HG03432 (cell line): ENCODE measurements at regions not wholly inside any gene's neighbourhood (a gene's known extent, or its start where the extent isn't known, plus 50 kb on each side); places are given as distances from the start of the nearest gene placed in this dataset.

Experiments
- ATAC-seq: cut with Tn5 transposase; IDR thresholded peaks from one replicate; pipeline ENCODE4 v1.9.1; 2021; ENCODE audit warnings: mild to moderate bottlenecking, moderate library complexity; ENCODE audit not compliant: unreplicated experiment

DNA sequence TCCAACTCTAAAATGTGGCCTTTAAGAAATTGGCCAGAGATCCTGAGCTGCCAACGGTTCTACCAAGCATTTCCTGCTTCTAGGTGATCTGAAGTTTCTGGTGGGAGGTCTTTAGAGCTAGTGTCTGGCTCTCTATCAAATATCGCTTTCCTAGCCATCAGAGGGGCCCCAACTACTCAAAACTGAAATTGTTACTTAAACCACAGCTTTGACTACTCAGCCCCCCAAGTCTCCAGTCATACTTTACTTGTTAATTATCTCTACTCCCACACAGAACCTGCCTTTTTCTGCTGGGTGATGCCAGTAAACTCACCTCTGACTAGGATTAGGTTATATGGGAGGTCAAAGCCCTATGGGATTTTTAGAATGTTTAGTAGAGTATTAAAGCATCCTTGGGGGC lies 95.1 kb downstream of the FASLG start:
- no peak for ATAC-seq

DNA sequence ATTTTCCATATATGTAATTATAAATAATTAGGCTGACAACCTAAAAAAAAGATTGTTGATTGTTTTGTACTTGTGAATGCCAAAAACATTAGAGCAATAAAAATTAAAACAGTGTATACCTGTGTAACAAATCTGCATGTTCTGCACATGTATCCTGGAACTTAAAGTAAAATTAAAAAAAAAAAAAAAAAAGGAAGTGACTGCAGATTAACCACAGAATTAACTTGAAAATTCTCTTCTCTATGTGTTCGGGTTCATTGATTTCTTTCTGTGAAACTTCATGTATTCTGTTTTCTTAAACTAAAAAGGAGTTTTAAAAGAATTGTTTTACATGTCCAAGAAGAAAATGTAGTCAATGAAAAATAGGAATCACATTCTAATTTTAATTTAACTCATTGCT lies 95.7 kb downstream of the FASLG start:
- ATAC-seq = no peak

GRCh38 chr1:172755099-172755498 lies 96.2 kb downstream of the FASLG start:
- no peak for ATAC-seq

- no peak for ATAC-seq
Observed at GRCh38 chr1:172756024-172756423, 97.1 kb downstream of the FASLG start.

- no peak for ATAC-seq
Observed at GRCh38 chr1:172758259-172758658, 99.4 kb downstream of the FASLG start.

- no peak for ATAC-seq
Observed at GRCh38 chr1:172760121-172760520, 101.2 kb downstream of the FASLG start.

- ATAC-seq = no peak
Observed at GRCh38 chr1:172761581-172762486, 102.9 kb downstream of the FASLG start.

GRCh38 chr1:172763057-172763456 lies 104.2 kb downstream of the FASLG start:
- no peak for ATAC-seq

DNA sequence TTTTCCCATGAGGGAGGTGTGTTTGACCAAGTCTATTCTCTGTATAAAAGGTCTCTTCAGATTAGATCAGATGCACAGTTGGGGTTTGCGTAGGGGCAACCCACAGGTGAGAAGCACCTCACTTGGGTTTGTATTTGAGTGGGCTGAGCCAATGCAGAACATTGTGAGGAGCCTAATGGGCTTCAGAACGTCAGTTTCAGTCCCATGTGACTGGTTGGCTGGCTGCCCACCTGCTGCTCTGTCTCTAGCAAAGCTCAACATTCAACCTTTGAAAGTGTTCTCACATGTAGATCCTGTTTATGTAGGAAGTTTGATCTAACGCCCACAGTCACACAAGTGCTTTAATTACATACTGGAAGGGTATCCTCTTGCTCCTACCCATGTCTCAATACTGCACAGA lies 105.5 kb downstream of the FASLG start:
- ATAC-seq = no peak

DNA sequence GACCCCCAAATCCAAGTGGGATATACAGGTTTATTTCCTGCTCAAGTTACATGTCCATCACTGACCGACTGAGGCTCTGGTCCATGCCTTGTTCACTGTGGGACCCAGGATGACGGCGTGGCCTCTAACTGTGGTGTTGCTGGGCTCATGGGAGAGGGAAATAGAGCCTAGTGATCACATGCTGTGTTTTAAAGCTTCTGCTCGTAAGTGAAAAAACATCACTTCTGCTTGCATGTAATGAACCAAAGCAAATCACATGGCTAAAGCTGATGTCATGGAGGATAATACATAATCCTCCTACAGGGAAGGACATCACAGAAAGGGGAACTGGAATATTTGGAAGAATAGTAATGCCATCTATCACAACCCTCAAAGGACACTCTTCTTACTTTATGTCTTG lies 107.6 kb downstream of the FASLG start:
- ATAC-seq = no peak

DNA sequence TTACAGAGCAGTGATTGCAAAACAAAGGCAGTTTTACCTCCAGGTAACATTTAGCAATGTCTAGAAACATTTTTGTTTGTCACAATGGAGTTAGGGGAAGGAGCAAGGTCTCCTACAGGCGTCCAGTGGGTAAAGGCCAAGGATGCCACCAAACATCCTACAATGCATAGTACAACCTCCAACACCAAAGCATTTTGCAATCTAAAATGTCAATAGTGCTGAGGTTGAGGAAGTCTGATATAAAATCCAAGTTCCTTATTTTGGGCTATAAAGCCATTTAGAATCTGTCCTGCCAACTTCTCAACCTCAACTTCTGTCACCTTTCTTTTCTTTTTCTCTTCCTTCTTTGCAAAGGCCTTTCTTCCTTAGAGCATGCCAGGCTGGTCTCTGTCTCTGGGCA lies 111.2 kb downstream of the FASLG start:
- ATAC-seq = no peak

DNA sequence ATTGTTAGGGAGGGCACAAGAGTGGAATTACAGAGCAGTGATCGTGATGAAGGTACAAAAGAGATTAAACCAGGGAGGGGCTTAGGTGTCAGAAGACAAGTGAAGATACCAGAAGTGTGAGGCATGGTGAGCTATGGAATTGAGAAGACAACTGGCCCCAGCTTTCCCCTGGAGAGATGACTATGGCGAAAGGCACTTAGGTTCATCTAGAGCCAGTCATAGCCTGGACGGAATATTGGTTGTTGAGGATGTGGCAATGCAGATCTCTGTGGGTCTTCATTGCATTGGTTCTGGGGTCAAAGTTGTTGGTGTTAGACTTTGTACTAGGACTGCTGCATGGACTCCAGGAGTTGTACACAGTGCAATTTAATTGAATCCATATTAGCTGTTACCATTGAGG lies 115.7 kb downstream of the FASLG start:
- ATAC-seq = no peak

GRCh38 chr1:172775606-172776005 lies 116.7 kb downstream of the FASLG start:
- ATAC-seq = no peak

DNA sequence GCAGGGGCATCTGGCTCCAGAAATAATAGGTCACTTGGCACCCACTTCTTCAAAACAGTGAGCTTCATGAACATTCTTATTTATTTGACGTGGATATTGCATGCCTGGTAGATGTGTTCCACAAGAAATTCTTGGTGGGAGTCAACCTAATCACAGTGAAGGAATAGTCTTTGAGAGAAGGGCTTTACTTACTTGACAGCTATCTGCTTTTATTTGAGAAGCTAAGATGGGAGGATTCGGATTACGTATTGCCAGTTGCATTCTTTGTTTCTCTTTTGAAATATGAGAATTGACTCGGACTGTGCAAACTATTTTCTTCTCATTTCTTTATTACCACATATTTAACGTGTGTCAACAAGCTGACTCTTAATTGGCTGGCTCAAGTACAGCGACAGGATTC lies 117.2 kb downstream of the FASLG start:
- no peak for ATAC-seq

GRCh38 chr1:172777767-172778166 lies 118.9 kb downstream of the FASLG start:
- no peak for ATAC-seq

DNA sequence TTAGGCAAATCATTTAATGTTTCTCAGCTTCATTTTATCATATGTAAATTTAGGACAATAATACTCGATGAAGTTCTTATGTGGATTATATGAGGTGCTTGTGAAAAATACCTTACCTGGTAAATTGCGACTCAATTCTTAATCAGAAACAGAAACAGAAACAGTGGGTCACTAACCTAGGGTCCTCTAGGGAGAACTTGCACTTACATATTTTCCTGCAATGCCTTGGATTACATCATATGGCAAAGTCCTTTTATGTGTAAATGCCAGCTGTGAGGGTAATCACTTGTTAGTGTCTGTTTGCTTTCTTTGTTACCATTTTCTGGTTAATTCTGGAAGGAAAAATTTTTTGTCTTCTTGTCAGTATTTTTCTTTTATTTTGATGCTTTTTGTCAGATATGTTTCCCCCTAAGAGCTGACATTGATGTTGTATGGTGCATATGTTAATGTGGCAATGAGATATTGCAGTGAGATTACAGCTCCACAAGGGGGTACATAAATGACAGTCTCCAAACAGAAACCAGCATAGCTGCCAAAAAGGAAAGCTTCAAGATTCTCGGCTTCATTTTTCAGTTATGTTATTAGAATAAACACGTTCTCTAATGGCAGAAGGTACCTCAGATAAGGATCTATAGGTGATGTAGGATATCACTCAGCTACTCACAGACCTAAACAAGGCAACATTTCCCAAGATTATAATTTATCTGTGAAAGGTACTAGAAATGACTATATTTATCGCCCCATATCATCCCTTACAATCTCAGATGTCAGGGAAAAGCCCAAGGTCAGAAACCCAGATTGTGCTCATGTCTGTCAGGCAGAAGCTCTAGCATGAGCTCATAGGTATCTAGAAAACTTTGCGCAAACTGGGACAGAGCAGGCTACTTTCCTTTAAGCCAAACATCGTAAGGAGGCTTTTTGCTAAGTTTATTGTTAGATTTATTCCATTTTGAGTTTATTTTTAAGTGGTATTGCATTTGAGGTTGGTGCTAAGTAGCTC lies 119.9 kb downstream of the FASLG start:
- peak; percentile 73 for ATAC-seq

GRCh38 chr1:172779491-172779890 lies 120.6 kb downstream of the FASLG start:
- ATAC-seq = no peak

DNA sequence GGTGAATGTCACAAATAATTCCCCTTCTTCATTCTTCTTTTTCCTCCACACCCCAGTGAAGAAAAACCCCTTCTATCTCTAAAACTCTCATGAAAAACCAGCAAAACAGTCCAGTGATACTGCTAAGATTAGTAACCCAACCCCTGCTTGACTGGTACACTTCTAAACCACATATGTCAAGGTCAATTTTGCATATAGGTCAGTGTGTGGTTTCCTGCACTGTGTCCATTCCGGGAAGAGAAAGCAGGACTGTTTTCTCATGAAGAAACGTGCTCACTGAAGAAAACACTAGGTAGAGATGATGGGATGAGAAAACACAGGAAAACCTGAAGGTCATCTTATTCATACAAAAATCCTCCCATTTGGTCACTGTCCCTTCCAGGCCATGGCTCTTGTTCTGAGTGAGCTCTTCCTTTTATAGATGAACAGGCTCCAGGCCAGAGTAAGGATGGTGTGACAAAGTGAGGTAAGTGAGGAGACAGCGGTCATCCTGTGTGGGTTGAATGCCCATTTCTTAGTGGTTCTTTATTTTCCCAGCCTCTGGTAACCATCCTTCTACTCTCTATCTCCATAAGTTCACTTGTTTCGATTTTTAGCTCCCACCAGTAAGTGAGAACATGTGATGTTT lies 122.7 kb downstream of the FASLG start:
- ATAC-seq = peak; percentile 67

- no peak for ATAC-seq
Observed at GRCh38 chr1:172789840-172790239, 130.9 kb downstream of the FASLG start.

DNA sequence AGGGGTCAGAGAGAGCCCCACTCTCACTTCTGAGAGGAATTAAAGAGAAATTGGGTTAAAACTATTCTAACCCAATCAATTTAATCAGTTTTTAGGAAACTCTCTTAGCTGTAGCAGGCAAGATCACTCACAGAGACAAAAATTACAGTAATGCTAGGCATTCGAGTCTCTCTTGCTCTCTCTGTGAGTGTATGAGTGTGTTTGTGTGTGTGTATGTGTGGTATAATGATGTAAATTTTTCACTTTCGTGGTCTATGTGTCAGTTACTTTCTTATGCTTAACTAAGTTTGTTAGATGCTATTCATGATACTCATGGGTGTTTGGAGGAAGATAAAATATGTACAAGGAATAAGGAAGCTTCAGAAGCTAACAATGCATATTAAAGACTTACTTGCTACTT lies 131.3 kb downstream of the FASLG start:
- no peak for ATAC-seq

DNA sequence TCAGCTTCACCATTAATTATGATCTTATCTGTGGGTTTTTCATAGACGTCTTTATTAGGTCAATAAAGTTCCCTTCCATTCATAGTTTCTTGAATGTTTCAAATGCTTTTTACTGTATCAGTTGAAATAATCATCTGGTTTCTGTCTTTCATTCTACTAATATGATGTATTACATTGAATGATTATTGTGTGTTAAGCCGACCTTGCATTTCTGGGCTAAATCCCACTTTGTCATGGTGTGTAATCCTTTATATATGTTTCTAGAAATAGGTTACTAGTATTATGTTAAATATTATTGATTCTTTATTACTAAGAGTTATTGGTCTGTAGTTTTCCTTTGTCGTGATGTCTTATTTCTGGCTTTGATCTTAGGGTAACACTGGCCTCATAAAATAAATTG lies 134.9 kb downstream of the FASLG start:
- ATAC-seq = no peak
